IMR-90 (cell line): ENCODE measurements at regions not wholly inside any gene's neighbourhood (a gene's known extent, or its start where the extent isn't known, plus 50 kb on each side); places are given as distances from the start of the nearest gene placed in this dataset.

Experiments
- ATAC-seq: fragments of 200-7000 bp; cut with Tn5 transposase; 2 replicates; pipeline ENCODE4 v1.9.1; 2020; ENCODE audit warnings: low read depth, mild to moderate bottlenecking, moderate library complexity
- BruUV-seq: library from RNA; stranded (reverse); fragments of 400-500 nt; replicated peaks from 2 replicates; lab custom pipeline; 2021; lab: Mats Ljungman, UMichigan
- CTCF ChIA-PET: fragments of 300-600 bp; formaldehyde crosslinking; extraction: SDS; loops from one replicate; lab custom pipeline; 2021; ENCODE audit warnings: antibody characterized with exemption; lab: Yijun Ruan, JAX
- POLR2A ChIA-PET: fragments of 300-600 bp; sonication (Branson Sonifier 250); formaldehyde crosslinking; loops from one replicate; lab custom pipeline; 2022; ENCODE audit warnings: antibody characterized with exemption; ENCODE audit not compliant: unreplicated experiment; lab: Charles Lee
- DNase-seq: peaks from one replicate; pipeline ENCODE4 v3.0.0; 2013
- H2AFZ ChIP-seq: replicated peaks from 2 replicates; pipeline ENCODE3; 2013; ENCODE audit warnings: low read length, mild to moderate bottlenecking; ENCODE audit not compliant: poor library complexity
- H2AK5ac ChIP-seq: 2 replicates; pipeline ENCODE4 v1.6.1; 2013; ENCODE audit warnings: low read depth, low read length, inconsistent platforms
- H2AK9ac ChIP-seq: replicated peaks from 2 replicates; pipeline ENCODE3; 2013; ENCODE audit warnings: mild to moderate bottlenecking, low read depth, low read length, moderate library complexity; ENCODE audit not compliant: poor library complexity
- H2BK120ac ChIP-seq: 2 replicates; pipeline ENCODE4 v1.6.1; 2013; ENCODE audit warnings: low read depth, low read length, inconsistent platforms
- H2BK15ac ChIP-seq: 3 replicates; pipeline ENCODE4 v1.6.1; 2013; ENCODE audit warnings: low read depth, low read length, inconsistent platforms
- H2BK20ac ChIP-seq: 2 replicates; pipeline ENCODE4 v1.6.1; 2013; ENCODE audit warnings: low read depth, mild to moderate bottlenecking, inconsistent platforms, low read length, moderate library complexity
- H2BK5ac ChIP-seq: 2 replicates; pipeline ENCODE4 v1.6.1; 2013; ENCODE audit warnings: mild to moderate bottlenecking, low read depth, low read length, inconsistent platforms; ENCODE audit not compliant: poor library complexity, severe bottlenecking
- H3K14ac ChIP-seq: replicated peaks from 2 replicates; pipeline ENCODE4 v1.6.1; 2013; ENCODE audit warnings: low read depth, low read length, inconsistent platforms
- H3K18ac ChIP-seq: 2 replicates; pipeline ENCODE4 v1.6.1; 2013; ENCODE audit warnings: low read depth, low read length, control low read depth
- H3K23ac ChIP-seq: 2 replicates; pipeline ENCODE4 v1.6.1; 2013; ENCODE audit warnings: low read depth, low read length, inconsistent platforms
- H3K27ac ChIP-seq: 2 replicates; pipeline ENCODE4 v1.5.1; 2013; ENCODE audit warnings: mild to moderate bottlenecking, control low read depth, low read length; ENCODE audit not compliant: insufficient read depth
- H3K27me3 ChIP-seq: 2 replicates; pipeline ENCODE4 v1.6.1; 2013; ENCODE audit warnings: low read length; ENCODE audit not compliant: control insufficient read depth, insufficient read depth
- H3K36me3 ChIP-seq: 2 replicates; pipeline ENCODE4 v1.6.1; 2013; ENCODE audit warnings: low read length, mixed read lengths; ENCODE audit not compliant: control insufficient read depth, insufficient read depth
- H3K4ac ChIP-seq: 2 replicates; pipeline ENCODE4 v1.6.1; 2013; ENCODE audit warnings: low read depth, low read length, inconsistent platforms
- H3K4me1 ChIP-seq: 2 replicates; pipeline ENCODE4 v1.6.1; 2013; ENCODE audit warnings: low read length, mixed read lengths; ENCODE audit not compliant: control insufficient read depth, insufficient read depth
- H3K4me2 ChIP-seq: 2 replicates; pipeline ENCODE4 v1.6.1; 2013; ENCODE audit warnings: low read depth, mild to moderate bottlenecking, control low read depth, low read length, moderate library complexity
- H3K4me3 ChIP-seq: 2 replicates; pipeline ENCODE4 v1.5.1; 2013; ENCODE audit warnings: low read depth, mild to moderate bottlenecking, control low read depth, low read length, moderate library complexity; ENCODE audit not compliant: insufficient read depth
- H3K56ac ChIP-seq: 2 replicates; pipeline ENCODE4 v1.6.1; 2013; ENCODE audit warnings: low read length, inconsistent platforms; ENCODE audit not compliant: insufficient read depth; ENCODE audit errors: extremely low read depth
- H3K79me1 ChIP-seq, 2 experiments: 2 replicates each; pipeline ENCODE4 v1.6.1; 2013; ENCODE audit warnings: low read length in 2 of 2, inconsistent platforms in 1 of 2, low read depth in 1 of 2
- H3K9ac ChIP-seq: 2 replicates; pipeline ENCODE4 v1.6.1; 2013; ENCODE audit warnings: low read depth, low read length, control low read depth
- H3K9me1 ChIP-seq: 2 replicates; pipeline ENCODE4 v1.6.1; 2013; ENCODE audit warnings: low read length, inconsistent platforms; ENCODE audit not compliant: insufficient read depth
- H3K9me3 ChIP-seq: 2 replicates; pipeline ENCODE4 v1.6.1; 2013; ENCODE audit warnings: low read length; ENCODE audit not compliant: control insufficient read depth, insufficient read depth
- H4K20me1 ChIP-seq: 2 replicates; pipeline ENCODE4 v1.6.1; 2013; ENCODE audit warnings: low read length, inconsistent platforms; ENCODE audit not compliant: insufficient read depth
- H4K5ac ChIP-seq: 2 replicates; pipeline ENCODE4 v1.6.1; 2013; ENCODE audit warnings: mild to moderate bottlenecking, low read depth, low read length, control low read depth
- H4K8ac ChIP-seq, 2 experiments: 2 replicates each; pipeline ENCODE4 v1.6.1; 2013; ENCODE audit warnings: low read depth in 2 of 2, low read length in 2 of 2, control low read depth in 1 of 2, inconsistent platforms in 1 of 2
- H4K91ac ChIP-seq: 2 replicates; pipeline ENCODE4 v1.6.1; 2013; ENCODE audit warnings: low read depth, low read length, inconsistent platforms; ENCODE audit not compliant: insufficient read depth
- BHLHE40 ChIP-seq: fragments of 150-350 bp; IDR thresholded peaks from 2 replicates; pipeline ENCODE4 v1.6.1; 2016; ENCODE audit warnings: mild to moderate bottlenecking, low read depth, low read length
- CHD1 ChIP-seq: IDR thresholded peaks from 2 replicates; pipeline ENCODE4 v1.6.1; 2012; ENCODE audit warnings: low read depth, low read length, improper control_type of control experiment
- WGBS, 2 experiments: methylation state at CpG; one replicate each; pipeline versions ENCODE4 v1.1.5 to v1.1.7; 2013; ENCODE audit warnings: missing lambda C conversion rate in 2 of 2; ENCODE audit not compliant: insufficient read length in 1 of 2; ENCODE audit errors: extremely low coverage in 2 of 2; 5-methylcytosine and 5-hydroxymethylcytosine counted together
- dilution Hi-C: fragments of 300-500 bp; cut with HindIII; formaldehyde crosslinking; loops from one replicate; pipeline ENCODE4 v1.14.3; 2018; ENCODE audit warnings: low sequenced_read_pairs; ENCODE audit not compliant: unreplicated experiment
- in situ Hi-C: fragments of 300-500 bp; cut with MboI; formaldehyde crosslinking; loops from 3 replicates; pipeline ENCODE4 v1.14.3; 2019; ENCODE audit warnings: low sequenced_read_pairs, inconsistent platforms, mixed read lengths
- intact Hi-C: fragments of 100-400 bp; cut with micrococcal nuclease; formaldehyde crosslinking; loops from 2 replicates; pipeline ENCODE4 v1.10.0; 2022

DNA sequence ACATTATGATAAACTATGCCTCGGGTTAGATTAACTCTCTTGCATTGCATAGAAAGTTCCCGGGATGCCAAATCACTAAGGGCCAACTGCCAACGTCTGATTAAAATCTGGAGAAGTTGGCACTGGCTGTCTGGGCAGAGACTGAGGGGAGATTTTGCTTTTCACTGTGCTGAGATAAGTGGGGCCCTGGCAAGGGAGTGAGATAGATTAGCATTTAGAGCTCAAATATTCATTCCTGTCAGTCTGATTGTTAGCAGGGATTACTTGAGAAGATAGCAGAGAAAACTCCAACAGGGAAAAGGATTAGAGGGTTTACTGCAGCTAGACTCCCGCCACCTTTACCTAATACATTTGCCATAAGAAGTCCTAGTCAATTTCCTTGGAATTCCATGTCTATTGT, 714.1 kb upstream of the CHRM3 start:
- Histone ChIP-seq H2BK20ac (no peak overlapping the region), H3K4ac (no peak overlapping the region), H3K23ac (no peak overlapping the region), H3K79me1 (no peaks in the 10 kb centered on the region), H2AK5ac (no peak overlapping the region), H2BK15ac (no peak overlapping the region), H3K4me2 (no peak overlapping the region), H4K5ac (no peak overlapping the region), H3K9ac (no peak overlapping the region), H2BK120ac (no peak overlapping the region), H3K4me3 (no peak overlapping the region), H4K91ac (no peak overlapping the region), H4K20me1 (no peaks in the 10 kb centered on the region), H3K56ac (no peak overlapping the region), H2AK9ac (no peak overlapping the region), H3K9me1 (no peaks in the 10 kb centered on the region), H3K9me3 (no peaks in the 10 kb centered on the region), H3K18ac (no peak overlapping the region), H2BK5ac (no peak overlapping the region), H3K36me3 (no peaks in the 10 kb centered on the region), H4K8ac (peak overlapping the region in 1 of 2 experiments; percentile 32; a peak in 1 of 4 replicates), H3K27me3 (no peaks in the 10 kb centered on the region), H2AFZ (no peak overlapping the region), H3K14ac (no peak overlapping the region), H3K27ac (no peak overlapping the region), H3K4me1 (no peaks in the 10 kb centered on the region)
- in situ Hi-C loops = no loop called here
- ATAC-seq (no peak), DNase-seq (no peak)
- TF ChIP-seq CHD1 (no peak), BHLHE40 (no peak)
- no TSS peak for BruUV-seq
- POLR2A ChIA-PET = no interaction called here
- WGBS, 2 experiments = no CpG with 5 or more reads among the region's 4 CpGs
- intact Hi-C loops = no loop called here
- CTCF ChIA-PET = no interaction called here
- dilution Hi-C loops = no loop called here
